ENCODE measurements at regions not wholly inside any gene's neighbourhood (a gene's known extent, or its start where the extent isn't known, plus 50 kb on each side); places are given as distances from the start of the nearest gene placed in this dataset.

- CTCF ChIA-PET, result no interaction called here
- BruUV-seq (replicated peaks), result no TSS peak
These were observed 566.6 kb upstream of the DSEL start for GRCh38 chr18:68083131-68083530.

GRCh38 chr18:68072744-68073143 is 556.2 kb upstream of the DSEL start:
- Mint-ChIP-seq H3K27me3 (ENCODE audit: unreplicated experiment) (no peaks in the 10 kb centered on the region), H3K4me3 (ENCODE audit: low read depth, unreplicated experiment) (no peak overlapping the region), H3K4me1 (ENCODE audit: low read depth, unreplicated experiment) (no peaks in the 10 kb centered on the region), H3K27ac (ENCODE audit: unreplicated experiment) (no peak overlapping the region), H3K9me3 (ENCODE audit: low read depth, unreplicated experiment) (peaks cover 10% of the 10 kb centered on the region), H3K36me3 (ENCODE audit: insufficient read depth, unreplicated experiment) (no peaks in the 10 kb centered on the region)
- CTCF ChIA-PET, result no interaction called here
- no TSS peak for BruUV-seq (replicated peaks)
- intact Hi-C loops (cut with micrococcal nuclease; ENCODE audit: unreplicated experiment), result loop anchor here (10.0 kb wide), 1 partner anchor 58 kb away; no protein-coding TSS in a partner anchor
- DNase-seq, result no peak
- TF ChIP-seq CTCF (IDR thresholded peaks at IDR 0.05; ENCODE audit: unreplicated experiment), result no peak

More at GRCh38 chr18:68083131-68083530, 566.6 kb upstream of the DSEL start:
- Mint-ChIP-seq H3K4me1 (ENCODE audit: low read depth, unreplicated experiment) (no peaks in the 10 kb centered on the region), H3K36me3 (ENCODE audit: insufficient read depth, unreplicated experiment) (no peaks in the 10 kb centered on the region), H3K9me3 (ENCODE audit: low read depth, unreplicated experiment) (no peaks in the 10 kb centered on the region), H3K4me3 (ENCODE audit: low read depth, unreplicated experiment) (no peak overlapping the region), H3K27ac (ENCODE audit: unreplicated experiment) (no peak overlapping the region), H3K27me3 (ENCODE audit: unreplicated experiment) (no peaks in the 10 kb centered on the region)
- intact Hi-C loops (cut with micrococcal nuclease; ENCODE audit: unreplicated experiment), result no loop called here
- no peak for DNase-seq
- TF ChIP-seq CTCF (IDR thresholded peaks at IDR 0.05; ENCODE audit: unreplicated experiment), result no peak

DNA sequence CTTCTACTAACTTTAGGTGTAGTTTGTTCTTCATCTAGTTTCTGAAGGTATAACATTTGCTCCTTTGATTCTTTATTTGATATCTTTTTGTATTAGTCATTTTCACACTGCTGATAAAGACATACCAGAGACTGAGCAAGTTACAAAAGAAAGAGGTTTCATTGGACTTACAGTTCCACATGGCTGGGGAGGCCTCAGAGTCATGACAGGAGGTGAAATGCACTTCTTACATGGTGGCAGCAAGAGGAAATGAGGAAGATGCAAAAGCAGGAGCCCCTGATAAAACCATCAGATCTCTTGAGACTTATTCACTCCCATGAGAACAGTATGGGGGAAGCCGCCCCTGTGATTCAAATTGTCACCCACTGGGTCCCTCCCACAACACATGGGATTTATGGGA is 544.4 kb upstream of the DSEL start:
- no peak overlapping the region for H3K27ac Mint-ChIP-seq (ENCODE audit: unreplicated experiment)
- no peak overlapping the region for H3K4me3 Mint-ChIP-seq (ENCODE audit: low read depth, unreplicated experiment)
- CTCF ChIA-PET, result no interaction called here
- intact Hi-C loops (cut with micrococcal nuclease; ENCODE audit: unreplicated experiment), result no loop called here
- no peak for DNase-seq
- H3K27me3 Mint-ChIP-seq (ENCODE audit: unreplicated experiment), result no peaks in the 10 kb centered on the region
- TF ChIP-seq CTCF (IDR thresholded peaks at IDR 0.05; ENCODE audit: unreplicated experiment), result no peak
- H3K36me3 Mint-ChIP-seq (ENCODE audit: insufficient read depth, unreplicated experiment), result no peaks in the 10 kb centered on the region
- H3K4me1 Mint-ChIP-seq (ENCODE audit: low read depth, unreplicated experiment), result no peaks in the 10 kb centered on the region
- H3K9me3 Mint-ChIP-seq (ENCODE audit: low read depth, unreplicated experiment), result peaks cover 2% of the 10 kb centered on the region
- no TSS peak for BruUV-seq (replicated peaks)

GRCh38 chr18:68056936-68057335 is 540.4 kb upstream of the DSEL start:
- TF ChIP-seq CTCF (IDR thresholded peaks at IDR 0.05; ENCODE audit: unreplicated experiment), result no peak
- no peak for DNase-seq
- no peak overlapping the region for H3K4me3 Mint-ChIP-seq (ENCODE audit: low read depth, unreplicated experiment)
- no peak overlapping the region for H3K27ac Mint-ChIP-seq (ENCODE audit: unreplicated experiment)
- H3K9me3 Mint-ChIP-seq (ENCODE audit: low read depth, unreplicated experiment), result peaks cover 4% of the 10 kb centered on the region
- H3K4me1 Mint-ChIP-seq (ENCODE audit: low read depth, unreplicated experiment), result no peaks in the 10 kb centered on the region
- intact Hi-C loops (cut with micrococcal nuclease; ENCODE audit: unreplicated experiment), result no loop called here
- H3K27me3 Mint-ChIP-seq (ENCODE audit: unreplicated experiment), result no peaks in the 10 kb centered on the region
- no peaks in the 10 kb centered on the region for H3K36me3 Mint-ChIP-seq (ENCODE audit: insufficient read depth, unreplicated experiment)
- CTCF ChIA-PET, result interaction anchor here (0.7 kb wide), 1 partner anchor 790 kb away, joined by 3 read pairs; no protein-coding TSS in a partner anchor
- no TSS peak for BruUV-seq (replicated peaks)
